ENCODE measurements at regions not wholly inside any gene's neighbourhood (a gene's known extent, or its start where the extent isn't known, plus 50 kb on each side); places are given as distances from the start of the nearest gene placed in this dataset.

- Histone ChIP-seq H3K9me3 (replicated peaks; ENCODE audit: low read length) (no peaks in the 10 kb centered on the region), H3K27me3 (ENCODE audit: control insufficient read depth, insufficient read depth, low read length) (no peaks in the 10 kb centered on the region), H3K4me2 (ENCODE audit: low read length) (no peak overlapping the region), H3K36me3 (ENCODE audit: insufficient read depth, low read length) (no peaks in the 10 kb centered on the region), H3K4me1 (ENCODE audit: control insufficient read depth, insufficient read depth, low read length) (no peaks in the 10 kb centered on the region), H3K9ac (ENCODE audit: low read depth, low read length) (no peak overlapping the region), H3K4me3 (ENCODE audit: low read length) (no peak overlapping the region)
Observed at GRCh38 chr4:130187587-130187986, 1091.6 kb downstream of the C4orf33 start.

GRCh38 chr4:130192787-130193186 lies 1096.8 kb downstream of the C4orf33 start:
- no peak overlapping the region for H3K4me2 ChIP-seq (ENCODE audit: low read length)
- no peaks in the 10 kb centered on the region for H3K27me3 ChIP-seq (ENCODE audit: control insufficient read depth, insufficient read depth, low read length)
- H3K9ac ChIP-seq (ENCODE audit: low read depth, low read length), result no peak overlapping the region
- H3K36me3 ChIP-seq (ENCODE audit: insufficient read depth, low read length), result no peaks in the 10 kb centered on the region
- no peaks in the 10 kb centered on the region for H3K9me3 ChIP-seq (replicated peaks; ENCODE audit: low read length)
- H3K4me3 ChIP-seq (ENCODE audit: low read length), result no peak overlapping the region
- H3K4me1 ChIP-seq (ENCODE audit: control insufficient read depth, insufficient read depth, low read length), result no peaks in the 10 kb centered on the region

GRCh38 chr4:130197946-130198345 lies 1102.0 kb downstream of the C4orf33 start:
- no peak overlapping the region for H3K4me2 ChIP-seq (ENCODE audit: low read length)
- no peaks in the 10 kb centered on the region for H3K36me3 ChIP-seq (ENCODE audit: insufficient read depth, low read length)
- H3K27me3 ChIP-seq (ENCODE audit: control insufficient read depth, insufficient read depth, low read length), result no peaks in the 10 kb centered on the region
- no peaks in the 10 kb centered on the region for H3K4me1 ChIP-seq (ENCODE audit: control insufficient read depth, insufficient read depth, low read length)
- H3K9me3 ChIP-seq (replicated peaks; ENCODE audit: low read length), result peaks cover 9% of the 10 kb centered on the region
- no peak overlapping the region for H3K9ac ChIP-seq (ENCODE audit: low read depth, low read length)
- H3K4me3 ChIP-seq (ENCODE audit: low read length), result no peak overlapping the region

- Histone ChIP-seq H3K4me3 (ENCODE audit: low read length) (no peak overlapping the region), H3K9me3 (replicated peaks; ENCODE audit: low read length) (peaks cover 9% of the 10 kb centered on the region), H3K4me1 (ENCODE audit: control insufficient read depth, insufficient read depth, low read length) (no peaks in the 10 kb centered on the region), H3K4me2 (ENCODE audit: low read length) (no peak overlapping the region), H3K27me3 (ENCODE audit: control insufficient read depth, insufficient read depth, low read length) (no peaks in the 10 kb centered on the region), H3K36me3 (ENCODE audit: insufficient read depth, low read length) (no peaks in the 10 kb centered on the region), H3K9ac (ENCODE audit: low read depth, low read length) (no peak overlapping the region)
Observed at GRCh38 chr4:130203571-130203970, 1107.6 kb downstream of the C4orf33 start.

GRCh38 chr4:130210864-130211263 lies 1114.9 kb downstream of the C4orf33 start:
- no peaks in the 10 kb centered on the region for H3K4me1 ChIP-seq (ENCODE audit: control insufficient read depth, insufficient read depth, low read length)
- H3K27me3 ChIP-seq (ENCODE audit: control insufficient read depth, insufficient read depth, low read length), result no peaks in the 10 kb centered on the region
- H3K9ac ChIP-seq (ENCODE audit: low read depth, low read length), result no peak overlapping the region
- no peaks in the 10 kb centered on the region for H3K36me3 ChIP-seq (ENCODE audit: insufficient read depth, low read length)
- no peak overlapping the region for H3K4me2 ChIP-seq (ENCODE audit: low read length)
- no peak overlapping the region for H3K4me3 ChIP-seq (ENCODE audit: low read length)
- no peaks in the 10 kb centered on the region for H3K9me3 ChIP-seq (replicated peaks; ENCODE audit: low read length)

GRCh38 chr4:130214268-130214667 lies 1118.3 kb downstream of the C4orf33 start:
- H3K9ac ChIP-seq (ENCODE audit: low read depth, low read length), result no peak overlapping the region
- no peaks in the 10 kb centered on the region for H3K36me3 ChIP-seq (ENCODE audit: insufficient read depth, low read length)
- no peak overlapping the region for H3K4me2 ChIP-seq (ENCODE audit: low read length)
- H3K4me3 ChIP-seq (ENCODE audit: low read length), result no peak overlapping the region
- H3K27me3 ChIP-seq (ENCODE audit: control insufficient read depth, insufficient read depth, low read length), result no peaks in the 10 kb centered on the region
- no peaks in the 10 kb centered on the region for H3K9me3 ChIP-seq (replicated peaks; ENCODE audit: low read length)
- no peaks in the 10 kb centered on the region for H3K4me1 ChIP-seq (ENCODE audit: control insufficient read depth, insufficient read depth, low read length)

GRCh38 chr4:130233377-130234047 lies 1137.6 kb downstream of the C4orf33 start:
- no peaks in the 10 kb centered on the region for H3K9me3 ChIP-seq (replicated peaks; ENCODE audit: low read length)
- H3K4me3 ChIP-seq (ENCODE audit: low read length), result no peak overlapping the region
- H3K36me3 ChIP-seq (ENCODE audit: insufficient read depth, low read length), result no peaks in the 10 kb centered on the region
- H3K4me2 ChIP-seq (ENCODE audit: low read length), result no peak overlapping the region
- no peaks in the 10 kb centered on the region for H3K4me1 ChIP-seq (ENCODE audit: control insufficient read depth, insufficient read depth, low read length)
- H3K27me3 ChIP-seq (ENCODE audit: control insufficient read depth, insufficient read depth, low read length), result no peaks in the 10 kb centered on the region
- H3K9ac ChIP-seq (ENCODE audit: low read depth, low read length), result no peak overlapping the region

- no peak overlapping the region for H3K4me2 ChIP-seq (ENCODE audit: low read length)
- no peaks in the 10 kb centered on the region for H3K27me3 ChIP-seq (ENCODE audit: control insufficient read depth, insufficient read depth, low read length)
- no peak overlapping the region for H3K4me3 ChIP-seq (ENCODE audit: low read length)
- H3K4me1 ChIP-seq (ENCODE audit: control insufficient read depth, insufficient read depth, low read length), result no peaks in the 10 kb centered on the region
- no peak overlapping the region for H3K9ac ChIP-seq (ENCODE audit: low read depth, low read length)
- H3K9me3 ChIP-seq (replicated peaks; ENCODE audit: low read length), result no peaks in the 10 kb centered on the region
- no peaks in the 10 kb centered on the region for H3K36me3 ChIP-seq (ENCODE audit: insufficient read depth, low read length)
Observed at GRCh38 chr4:130238121-130238520, 1142.2 kb downstream of the C4orf33 start.

- H3K9me3 ChIP-seq (replicated peaks; ENCODE audit: low read length), result no peaks in the 10 kb centered on the region
- no peak overlapping the region for H3K4me2 ChIP-seq (ENCODE audit: low read length)
- no peak overlapping the region for H3K4me3 ChIP-seq (ENCODE audit: low read length)
- no peak overlapping the region for H3K9ac ChIP-seq (ENCODE audit: low read depth, low read length)
- no peaks in the 10 kb centered on the region for H3K27me3 ChIP-seq (ENCODE audit: control insufficient read depth, insufficient read depth, low read length)
- no peaks in the 10 kb centered on the region for H3K4me1 ChIP-seq (ENCODE audit: control insufficient read depth, insufficient read depth, low read length)
- H3K36me3 ChIP-seq (ENCODE audit: insufficient read depth, low read length), result no peaks in the 10 kb centered on the region
Observed at GRCh38 chr4:130249002-130249401, 1153.0 kb downstream of the C4orf33 start.

GRCh38 chr4:130257271-130257670 lies 1161.3 kb downstream of the C4orf33 start:
- peak overlapping the region; percentile 23 for H3K4me2 ChIP-seq (ENCODE audit: low read length)
- no peaks in the 10 kb centered on the region for H3K27me3 ChIP-seq (ENCODE audit: control insufficient read depth, insufficient read depth, low read length)
- H3K4me3 ChIP-seq (ENCODE audit: low read length), result no peak overlapping the region

GRCh38 chr4:130266814-130267213 lies 1170.9 kb downstream of the C4orf33 start:
- Histone ChIP-seq H3K27me3 (ENCODE audit: control insufficient read depth, insufficient read depth, low read length) (no peaks in the 10 kb centered on the region), H3K9ac (ENCODE audit: low read depth, low read length) (no peak overlapping the region), H3K4me2 (ENCODE audit: low read length) (no peak overlapping the region), H3K36me3 (ENCODE audit: insufficient read depth, low read length) (no peaks in the 10 kb centered on the region), H3K4me1 (ENCODE audit: control insufficient read depth, insufficient read depth, low read length) (no peaks in the 10 kb centered on the region), H3K9me3 (replicated peaks; ENCODE audit: low read length) (no peaks in the 10 kb centered on the region), H3K4me3 (ENCODE audit: low read length) (no peak overlapping the region)

More at GRCh38 chr4:130257271-130257670, 1161.3 kb downstream of the C4orf33 start:
- H3K36me3 ChIP-seq (ENCODE audit: insufficient read depth, low read length), result no peaks in the 10 kb centered on the region
- no peaks in the 10 kb centered on the region for H3K9me3 ChIP-seq (replicated peaks; ENCODE audit: low read length)
- peaks cover 5% of the 10 kb centered on the region for H3K4me1 ChIP-seq (ENCODE audit: control insufficient read depth, insufficient read depth, low read length)
- H3K9ac ChIP-seq (ENCODE audit: low read depth, low read length), result no peak overlapping the region

- Histone ChIP-seq H3K9ac (ENCODE audit: low read depth, low read length) (no peak overlapping the region), H3K36me3 (ENCODE audit: insufficient read depth, low read length) (no peaks in the 10 kb centered on the region), H3K4me3 (ENCODE audit: low read length) (no peak overlapping the region), H3K4me2 (ENCODE audit: low read length) (no peak overlapping the region), H3K27me3 (ENCODE audit: control insufficient read depth, insufficient read depth, low read length) (no peaks in the 10 kb centered on the region), H3K4me1 (ENCODE audit: control insufficient read depth, insufficient read depth, low read length) (no peaks in the 10 kb centered on the region), H3K9me3 (replicated peaks; ENCODE audit: low read length) (no peaks in the 10 kb centered on the region)
Observed at GRCh38 chr4:130288576-130288975, 1192.6 kb downstream of the C4orf33 start.
